ENCODE measurements at regions not wholly inside any gene's neighbourhood (a gene's known extent, or its start where the extent isn't known, plus 50 kb on each side); places are given as distances from the start of the nearest gene placed in this dataset.
"Not testable (repeated sequence)": the region's sequence is repeated elsewhere in the genome, so short reads cannot be mapped to it uniquely, and the experiment has no call there.

GRCh38 chr2:63716146-63716545 is 125.5 kb upstream of the UGP2 start:
- no peaks in the 10 kb centered on the region for H3K27me3 ChIP-seq (ENCODE audit: low read depth)
- H3K4me1 ChIP-seq = no peaks in the 10 kb centered on the region
- no peak for ATAC-seq
- no peaks in the 10 kb centered on the region for H3K36me3 ChIP-seq
- no peak for TF ChIP-seq CTCF (IDR thresholded peaks at IDR 0.05)
- intact Hi-C loops (cut with DNase I) = no loop called here
- no peak overlapping the region for H3K4me3 ChIP-seq
- no peaks in the 10 kb centered on the region for H3K9me3 ChIP-seq
- H3K27ac ChIP-seq = no peak overlapping the region
- no peak for DNase-seq

- Histone ChIP-seq H3K27ac (no peak overlapping the region), H3K27me3 (ENCODE audit: low read depth) (no peaks in the 10 kb centered on the region), H3K4me3 (no peak overlapping the region), H3K36me3 (no peaks in the 10 kb centered on the region), H3K9me3 (no peaks in the 10 kb centered on the region), H3K4me1 (no peaks in the 10 kb centered on the region)
- intact Hi-C loops (cut with DNase I) = no loop called here
- ATAC-seq (no peak), DNase-seq (no peak)
- no peak for TF ChIP-seq CTCF (IDR thresholded peaks at IDR 0.05)
Measured at GRCh38 chr2:63719052-63719451, 122.6 kb upstream of the UGP2 start.

- Histone ChIP-seq H3K36me3 (no peaks in the 10 kb centered on the region), H3K27me3 (ENCODE audit: low read depth) (no peaks in the 10 kb centered on the region), H3K27ac (no peak overlapping the region), H3K4me1 (no peaks in the 10 kb centered on the region), H3K9me3 (no peaks in the 10 kb centered on the region), H3K4me3 (no peak overlapping the region)
- no peak for TF ChIP-seq CTCF (IDR thresholded peaks at IDR 0.05)
- intact Hi-C loops (cut with DNase I) = no loop called here
- ATAC-seq (no peak), DNase-seq (no peak)
Measured at GRCh38 chr2:63721082-63721424, 120.6 kb upstream of the UGP2 start.

DNA sequence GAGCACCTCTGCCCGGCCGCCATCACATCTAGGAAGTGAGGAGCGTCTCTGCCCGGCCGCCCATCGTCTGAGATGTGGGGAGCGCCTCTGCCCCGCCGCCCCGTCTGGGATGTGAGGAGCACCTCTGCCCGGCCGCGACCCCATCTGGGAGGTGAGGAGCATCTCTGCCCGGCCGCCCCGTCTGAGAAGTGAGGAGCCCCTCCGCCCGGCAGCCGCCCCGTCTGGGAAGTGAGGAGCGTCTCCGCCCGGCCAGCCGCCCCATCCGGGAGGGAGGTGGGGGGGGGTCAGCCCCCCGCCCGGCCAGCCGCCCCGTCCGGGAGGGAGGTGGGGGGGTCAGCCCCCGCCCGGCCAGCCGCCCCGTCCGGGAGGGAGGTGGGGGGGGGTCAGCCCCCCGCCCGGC is 119.4 kb upstream of the UGP2 start:
- H3K4me1 ChIP-seq; H3K27ac ChIP-seq; ATAC-seq; H3K27me3 ChIP-seq (ENCODE audit: low read depth); H3K36me3 ChIP-seq; H3K9me3 ChIP-seq; H3K4me3 ChIP-seq; DNase-seq; intact Hi-C loops (cut with DNase I): not testable (repeated sequence)

GRCh38 chr2:63723709-63724108 is 118.0 kb upstream of the UGP2 start:
- H3K27ac ChIP-seq = no peak overlapping the region
- no peak overlapping the region for H3K4me3 ChIP-seq
- no peaks in the 10 kb centered on the region for H3K36me3 ChIP-seq
- intact Hi-C loops (cut with DNase I) = no loop called here
- no peak for TF ChIP-seq CTCF (IDR thresholded peaks at IDR 0.05)
- no peaks in the 10 kb centered on the region for H3K27me3 ChIP-seq (ENCODE audit: low read depth)
- no peak for DNase-seq
- no peak for ATAC-seq
- H3K4me1 ChIP-seq = no peaks in the 10 kb centered on the region
- H3K9me3 ChIP-seq = no peaks in the 10 kb centered on the region

DNA sequence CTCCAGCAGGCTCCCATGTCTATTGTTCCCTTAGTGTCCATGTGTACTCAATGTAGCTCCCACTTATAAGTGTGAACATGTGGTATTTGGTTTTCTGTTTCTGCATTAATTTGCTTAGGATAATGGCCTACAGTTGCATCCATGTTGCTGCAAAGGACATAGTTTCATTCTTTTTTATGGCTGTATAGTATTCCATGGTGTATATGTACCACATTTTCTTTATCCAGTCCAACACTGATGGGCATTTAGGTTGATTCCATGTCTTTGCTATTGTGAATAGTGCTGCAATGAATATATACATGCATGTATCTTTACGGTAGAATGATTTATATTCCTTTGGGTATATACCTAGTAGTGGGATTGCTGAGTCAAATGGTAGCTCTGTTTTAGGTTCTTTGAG is 116.5 kb upstream of the UGP2 start:
- not testable (repeated sequence) for ATAC-seq

DNA sequence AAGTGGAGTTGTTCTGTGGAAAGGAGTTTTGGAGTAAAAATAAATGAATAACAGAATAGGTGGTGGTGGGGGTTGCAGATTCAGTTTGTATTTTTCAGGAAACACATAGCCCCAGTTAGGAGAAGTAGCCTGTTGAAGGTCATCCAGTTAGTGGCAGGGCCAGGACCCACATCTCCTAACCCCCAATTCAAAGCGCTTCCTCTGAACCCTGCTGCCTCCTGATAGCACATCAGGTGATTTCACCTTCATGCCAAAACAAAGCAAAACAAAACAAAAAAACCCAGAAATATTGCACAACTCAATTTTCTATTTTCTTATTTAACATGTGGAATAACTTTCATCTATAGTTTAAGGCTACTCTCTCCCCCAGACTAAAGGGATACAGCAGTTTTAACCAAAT is 112.3 kb upstream of the UGP2 start:
- no peaks in the 10 kb centered on the region for H3K9me3 ChIP-seq
- H3K4me1 ChIP-seq = no peaks in the 10 kb centered on the region
- ATAC-seq (no peak), DNase-seq (no peak)
- intact Hi-C loops (cut with DNase I) = no loop called here
- no peak overlapping the region for H3K4me3 ChIP-seq
- H3K36me3 ChIP-seq = no peaks in the 10 kb centered on the region
- no peak overlapping the region for H3K27ac ChIP-seq
- no peak for TF ChIP-seq CTCF (IDR thresholded peaks at IDR 0.05)
- H3K27me3 ChIP-seq (ENCODE audit: low read depth) = no peaks in the 10 kb centered on the region

More for the DNA sequence above, 116.5 kb upstream of the UGP2 start:
- H3K27me3 ChIP-seq (ENCODE audit: low read depth); H3K9me3 ChIP-seq; intact Hi-C loops (cut with DNase I); DNase-seq; H3K36me3 ChIP-seq; H3K4me1 ChIP-seq; H3K27ac ChIP-seq; H3K4me3 ChIP-seq: not testable (repeated sequence)
